ENCODE measurements at regions not wholly inside any gene's neighbourhood (a gene's known extent, or its start where the extent isn't known, plus 50 kb on each side); places are given as distances from the start of the nearest gene placed in this dataset.

- Histone ChIP-seq H3K4me1 (no peaks in the 10 kb centered on the region), H3K36me3 (ENCODE audit: control insufficient read depth, insufficient read depth, low read length) (no peaks in the 10 kb centered on the region), H3K27me3 (replicated peaks; ENCODE audit: control insufficient read depth, insufficient read depth, low read length) (no peaks in the 10 kb centered on the region), H3K4me3 (ENCODE audit: low read depth, low read length) (no peak overlapping the region), H3K9me3 (no peaks in the 10 kb centered on the region)
- no peaks in the 10 kb centered on the region for H3K9me3 Mint-ChIP-seq (ENCODE audit: unreplicated experiment)
- intact Hi-C loops (cut with micrococcal nuclease; ENCODE audit: unreplicated experiment) = no loop called here
- no peaks in the 10 kb centered on the region for H3K36me3 Mint-ChIP-seq (ENCODE audit: insufficient read depth, unreplicated experiment)
- POLR2A ChIA-PET = no interaction called here
- no peak overlapping the region for H3K4me3 Mint-ChIP-seq (ENCODE audit: unreplicated experiment)
- no peak for TF ChIP-seq CTCF (IDR thresholded peaks at IDR 0.05; ENCODE audit: insufficient read depth in 1 of 2, low read depth in 1 of 2, low read length in 1 of 2, severe bottlenecking in 1 of 2, unreplicated experiment in 1 of 2)
- CTCF ChIA-PET = no interaction called here
- BruUV-seq (replicated peaks) = no TSS peak
- H3K27me3 Mint-ChIP-seq (ENCODE audit: insufficient read depth, unreplicated experiment) = no peaks in the 10 kb centered on the region
- no peak overlapping the region for H3K27ac Mint-ChIP-seq (ENCODE audit: unreplicated experiment)
- DNase-seq = no peak
- H3K4me1 Mint-ChIP-seq (ENCODE audit: low read depth, unreplicated experiment) = no peaks in the 10 kb centered on the region
These were observed 366.3 kb upstream of the TFPI start for GRCh38 chr2:187920511-187920910.

DNA sequence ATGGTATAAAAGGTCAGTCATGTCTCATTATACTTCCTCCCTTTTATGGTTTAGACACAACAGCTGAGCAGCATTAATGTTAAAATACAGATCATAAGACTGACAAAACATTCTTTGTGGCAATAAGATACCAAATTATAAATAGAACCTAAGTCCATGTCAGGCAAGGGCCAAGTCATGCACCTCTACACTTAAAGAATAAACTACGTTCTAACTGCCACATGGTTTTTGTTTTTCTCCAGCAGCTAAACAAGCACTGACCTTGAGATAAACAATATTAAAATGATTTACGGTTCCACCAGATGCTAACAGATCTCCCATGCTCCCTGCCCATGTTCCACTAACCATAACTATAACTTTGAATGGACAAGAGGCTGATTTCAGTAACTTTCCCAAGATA, 368.6 kb upstream of the TFPI start:
- CTCF ChIA-PET = no interaction called here
- intact Hi-C loops (cut with micrococcal nuclease; ENCODE audit: unreplicated experiment) = no loop called here
- no TSS peak for BruUV-seq (replicated peaks)

DNA sequence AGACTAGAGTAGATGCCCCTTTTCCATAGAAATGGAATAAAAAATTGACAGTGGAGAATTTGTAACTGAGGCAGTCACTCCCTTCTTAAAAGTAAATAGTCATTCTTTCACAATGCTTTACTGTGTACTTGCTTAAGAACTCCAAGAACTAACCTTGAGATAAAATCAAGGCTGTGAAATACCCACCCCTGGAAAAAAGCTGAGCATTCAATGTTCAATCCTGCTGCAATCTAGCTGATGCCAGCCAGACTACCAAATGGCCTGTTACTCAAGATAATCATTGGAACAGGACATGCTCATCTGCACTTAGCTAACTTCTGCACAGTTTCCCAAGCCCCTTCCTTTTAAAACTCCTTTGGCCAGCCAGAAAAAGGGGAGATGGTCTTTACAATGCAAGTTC, 367.4 kb upstream of the GULP1 start:
- Mint-ChIP-seq H3K9me3 (ENCODE audit: unreplicated experiment) (no peaks in the 10 kb centered on the region), H3K4me1 (ENCODE audit: low read depth, unreplicated experiment) (no peaks in the 10 kb centered on the region), H3K27me3 (ENCODE audit: insufficient read depth, unreplicated experiment) (no peaks in the 10 kb centered on the region), H3K4me3 (ENCODE audit: unreplicated experiment) (no peak overlapping the region), H3K36me3 (ENCODE audit: insufficient read depth, unreplicated experiment) (no peaks in the 10 kb centered on the region), H3K27ac (ENCODE audit: unreplicated experiment) (no peak overlapping the region)
- Histone ChIP-seq H3K9me3 (no peaks in the 10 kb centered on the region), H3K4me3 (ENCODE audit: low read depth, low read length) (no peak overlapping the region), H3K27me3 (replicated peaks; ENCODE audit: control insufficient read depth, insufficient read depth, low read length) (no peaks in the 10 kb centered on the region), H3K36me3 (ENCODE audit: control insufficient read depth, insufficient read depth, low read length) (no peaks in the 10 kb centered on the region), H3K4me1 (no peaks in the 10 kb centered on the region)
- CTCF ChIA-PET = no interaction called here
- BruUV-seq (replicated peaks) = no TSS peak
- POLR2A ChIA-PET = no interaction called here
- intact Hi-C loops (cut with micrococcal nuclease; ENCODE audit: unreplicated experiment) = no loop called here
- TF ChIP-seq CTCF (IDR thresholded peaks at IDR 0.05; ENCODE audit: insufficient read depth in 1 of 2, low read depth in 1 of 2, low read length in 1 of 2, severe bottlenecking in 1 of 2, unreplicated experiment in 1 of 2) = no peak
- no peak for DNase-seq

More for the DNA sequence above, 368.6 kb upstream of the TFPI start:
- Histone ChIP-seq H3K4me3 (ENCODE audit: low read depth, low read length) (no peak overlapping the region), H3K9me3 (no peaks in the 10 kb centered on the region), H3K36me3 (ENCODE audit: control insufficient read depth, insufficient read depth, low read length) (no peaks in the 10 kb centered on the region), H3K4me1 (no peaks in the 10 kb centered on the region), H3K27me3 (replicated peaks; ENCODE audit: control insufficient read depth, insufficient read depth, low read length) (no peaks in the 10 kb centered on the region)
- no peaks in the 10 kb centered on the region for H3K4me1 Mint-ChIP-seq (ENCODE audit: low read depth, unreplicated experiment)
- no peak for TF ChIP-seq CTCF (IDR thresholded peaks at IDR 0.05; ENCODE audit: insufficient read depth in 1 of 2, low read depth in 1 of 2, low read length in 1 of 2, severe bottlenecking in 1 of 2, unreplicated experiment in 1 of 2)
- H3K4me3 Mint-ChIP-seq (ENCODE audit: unreplicated experiment) = no peak overlapping the region
- H3K27me3 Mint-ChIP-seq (ENCODE audit: insufficient read depth, unreplicated experiment) = no peaks in the 10 kb centered on the region
- no peaks in the 10 kb centered on the region for H3K9me3 Mint-ChIP-seq (ENCODE audit: unreplicated experiment)
- H3K36me3 Mint-ChIP-seq (ENCODE audit: insufficient read depth, unreplicated experiment) = no peaks in the 10 kb centered on the region
- POLR2A ChIA-PET = no interaction called here
- no peak overlapping the region for H3K27ac Mint-ChIP-seq (ENCODE audit: unreplicated experiment)
- no peak for DNase-seq
